ENCODE measurements at regions not wholly inside any gene's neighbourhood (a gene's known extent, or its start where the extent isn't known, plus 50 kb on each side); places are given as distances from the start of the nearest gene placed in this dataset.

DNA sequence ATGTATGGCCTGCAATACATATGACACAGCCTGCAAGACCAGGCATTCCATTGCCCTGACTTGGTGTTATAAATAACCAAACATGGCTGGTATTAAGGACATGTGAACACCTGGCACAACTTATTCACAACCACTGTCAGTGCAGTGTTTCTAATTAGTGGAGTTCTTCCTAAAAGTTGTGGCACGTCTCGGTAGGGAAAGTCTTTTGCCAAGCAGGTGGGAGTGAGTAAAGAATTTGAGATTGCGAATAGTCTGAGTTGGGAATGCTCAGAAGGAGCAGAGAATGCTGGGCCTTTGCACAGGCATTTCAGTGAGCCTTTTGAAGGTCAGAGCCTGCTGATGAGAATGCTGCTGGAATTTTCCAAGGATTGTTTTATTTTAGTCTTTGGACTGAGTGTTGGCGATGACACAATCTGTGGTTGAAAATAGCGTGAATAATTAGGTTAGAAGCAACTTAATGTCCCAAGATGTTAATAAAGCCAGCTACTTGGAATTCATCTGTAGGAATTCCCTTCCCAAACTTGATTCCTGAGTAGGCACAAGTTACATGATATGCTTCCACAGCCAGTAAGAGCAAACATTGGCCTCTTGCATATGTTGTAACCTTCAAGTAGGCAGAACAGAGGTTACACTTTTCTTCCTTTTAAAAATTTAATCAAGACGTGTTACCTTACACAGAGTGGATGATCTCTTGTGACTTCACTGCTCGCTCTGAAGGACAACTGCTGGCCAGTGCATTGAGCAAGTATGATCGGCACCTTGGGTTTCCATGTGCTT, 83.6 kb upstream of the PGRMC2 start:
- TF ChIP-seq CTCF (IDR thresholded peaks at IDR 0.05) = no peak
- TF ChIP-seq POLR2A (IDR thresholded peaks at IDR 0.05) = no peak

Data from lower leg skin (tissue), 3 donors.